ENCODE measurements at regions not wholly inside any gene's neighbourhood (a gene's known extent, or its start where the extent isn't known, plus 50 kb on each side); places are given as distances from the start of the nearest gene placed in this dataset.

DNA sequence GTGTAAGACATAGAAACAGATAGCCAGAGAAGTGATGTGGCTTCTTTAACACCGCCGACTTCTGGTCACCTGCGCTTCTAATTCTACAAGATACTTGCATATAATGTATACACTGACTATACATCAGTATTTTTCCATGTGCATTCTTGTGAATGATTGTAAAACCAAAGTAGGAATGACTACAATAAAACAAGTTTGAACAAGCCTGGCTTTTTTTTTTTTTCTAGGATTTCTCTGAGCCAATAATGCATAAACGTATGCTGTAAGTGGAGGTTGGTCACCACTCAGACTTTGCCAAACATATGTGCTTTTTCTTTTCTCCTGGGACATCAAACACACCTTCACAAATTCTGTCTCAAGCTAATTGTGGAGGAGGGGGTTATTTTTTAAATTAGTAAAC is 237.8 kb upstream of the KIRREL3 start:
- H3K4me3 ChIP-seq (ENCODE audit: control insufficient read depth, low read depth, low read length), result no peak overlapping the region
- TF ChIP-seq, protein P1, sequence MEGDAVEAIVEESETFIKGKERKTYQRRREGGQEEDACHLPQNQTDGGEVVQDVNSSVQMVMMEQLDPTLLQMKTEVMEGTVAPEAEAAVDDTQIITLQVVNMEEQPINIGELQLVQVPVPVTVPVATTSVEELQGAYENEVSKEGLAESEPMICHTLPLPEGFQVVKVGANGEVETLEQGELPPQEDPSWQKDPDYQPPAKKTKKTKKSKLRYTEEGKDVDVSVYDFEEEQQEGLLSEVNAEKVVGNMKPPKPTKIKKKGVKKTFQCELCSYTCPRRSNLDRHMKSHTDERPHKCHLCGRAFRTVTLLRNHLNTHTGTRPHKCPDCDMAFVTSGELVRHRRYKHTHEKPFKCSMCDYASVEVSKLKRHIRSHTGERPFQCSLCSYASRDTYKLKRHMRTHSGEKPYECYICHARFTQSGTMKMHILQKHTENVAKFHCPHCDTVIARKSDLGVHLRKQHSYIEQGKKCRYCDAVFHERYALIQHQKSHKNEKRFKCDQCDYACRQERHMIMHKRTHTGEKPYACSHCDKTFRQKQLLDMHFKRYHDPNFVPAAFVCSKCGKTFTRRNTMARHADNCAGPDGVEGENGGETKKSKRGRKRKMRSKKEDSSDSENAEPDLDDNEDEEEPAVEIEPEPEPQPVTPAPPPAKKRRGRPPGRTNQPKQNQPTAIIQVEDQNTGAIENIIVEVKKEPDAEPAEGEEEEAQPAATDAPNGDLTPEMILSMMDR (IDR thresholded peaks at IDR 0.05; ENCODE audit: control insufficient read depth, insufficient read depth, low read depth, low read length, missing control alignments), result no peak
- no peak for DNase-seq (ENCODE audit: low read depth)

DNA sequence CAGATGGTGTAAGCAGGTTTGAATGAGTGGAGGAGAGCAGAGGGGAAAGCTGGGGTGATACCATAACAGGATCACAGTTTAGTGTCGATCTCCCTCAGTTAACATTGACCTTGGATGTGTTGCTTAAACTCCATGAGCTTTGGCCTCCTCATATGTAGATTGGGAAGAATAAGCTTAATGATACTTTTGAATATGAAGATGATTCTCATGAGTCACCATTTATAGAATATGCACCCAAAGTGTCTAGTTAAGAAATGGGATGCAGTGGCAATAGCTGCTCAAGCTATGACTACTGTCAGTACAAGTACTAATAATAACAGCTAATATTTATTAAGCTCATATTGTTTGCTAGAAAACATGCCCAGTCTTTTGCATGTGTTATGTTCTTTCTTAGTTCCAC is 236.2 kb upstream of the KIRREL3 start:
- TF ChIP-seq, protein P1 (IDR thresholded peaks at IDR 0.05; ENCODE audit: control insufficient read depth, insufficient read depth, low read depth, low read length, missing control alignments), result no peak
- no peak for DNase-seq (ENCODE audit: low read depth)
- H3K4me3 ChIP-seq (ENCODE audit: control insufficient read depth, low read depth, low read length), result no peak overlapping the region

- no peak for DNase-seq (ENCODE audit: low read depth)
- TF ChIP-seq, protein P1 (IDR thresholded peaks at IDR 0.05; ENCODE audit: control insufficient read depth, insufficient read depth, low read depth, low read length, missing control alignments), result no peak
- no peak overlapping the region for H3K4me3 ChIP-seq (ENCODE audit: control insufficient read depth, low read depth, low read length)
These were observed 233.4 kb upstream of the KIRREL3 start for GRCh38 chr11:127233998-127234397.

DNA sequence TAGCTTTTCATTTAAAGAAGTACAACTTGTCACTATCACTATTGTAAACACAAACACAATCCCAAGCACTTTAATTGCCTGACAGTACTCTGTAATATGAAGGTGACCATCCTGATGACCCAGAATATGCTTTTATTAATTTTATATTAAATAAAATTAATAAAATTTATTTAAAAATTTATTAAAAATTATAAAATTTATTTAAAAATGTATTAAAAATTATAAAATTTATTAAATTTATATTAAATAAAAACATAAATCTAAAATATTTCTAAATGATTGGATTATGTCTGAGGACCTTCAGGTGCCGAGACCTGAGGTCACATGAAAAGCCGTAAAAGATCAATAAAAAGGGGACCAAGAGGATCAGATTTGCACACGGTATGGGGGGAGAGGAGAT is 229.8 kb upstream of the KIRREL3 start:
- TF ChIP-seq, protein P1 (IDR thresholded peaks at IDR 0.05; ENCODE audit: control insufficient read depth, insufficient read depth, low read depth, low read length, missing control alignments), result no peak
- no peak overlapping the region for H3K4me3 ChIP-seq (ENCODE audit: control insufficient read depth, low read depth, low read length)
- no peak for DNase-seq (ENCODE audit: low read depth)

DNA sequence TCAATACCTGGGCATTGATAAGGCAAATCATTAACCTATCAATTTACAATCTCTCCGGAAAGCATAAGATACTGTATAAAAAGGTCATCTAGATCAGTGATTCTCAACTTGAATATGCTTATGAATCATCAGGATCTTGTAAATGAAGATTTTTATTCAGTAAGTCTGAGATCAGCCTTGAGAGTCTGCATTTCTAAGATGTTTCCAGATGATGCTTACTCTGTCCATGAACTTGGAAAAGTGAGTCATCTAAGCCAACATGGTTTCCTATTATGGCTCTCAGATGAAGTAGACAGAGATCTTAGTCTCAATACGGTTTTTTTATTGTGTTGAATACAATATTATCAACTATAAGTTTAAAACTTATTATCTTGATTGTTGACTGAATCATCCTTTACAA is 226.4 kb upstream of the KIRREL3 start:
- TF ChIP-seq, protein P1 (IDR thresholded peaks at IDR 0.05; ENCODE audit: control insufficient read depth, insufficient read depth, low read depth, low read length, missing control alignments), result no peak
- no peak overlapping the region for H3K4me3 ChIP-seq (ENCODE audit: control insufficient read depth, low read depth, low read length)

DNA sequence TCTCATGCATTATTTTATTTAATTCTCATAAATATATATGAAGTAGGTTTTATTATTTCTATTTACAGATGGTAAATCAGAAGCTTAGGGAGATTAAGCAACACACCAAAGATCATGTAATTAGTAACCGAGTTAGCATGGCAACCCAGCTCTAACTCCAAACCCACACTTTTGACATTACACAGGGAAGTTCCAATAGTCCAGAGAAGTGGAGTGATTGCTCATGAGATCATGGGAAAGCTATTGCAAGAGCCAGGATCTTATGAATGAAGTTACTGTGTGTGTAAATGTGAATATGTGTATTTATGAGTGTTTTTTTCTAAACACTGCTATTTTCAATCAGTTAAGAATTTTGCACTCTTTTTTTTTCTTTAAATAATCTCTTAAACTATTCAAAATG is 225.8 kb upstream of the KIRREL3 start:
- H3K4me3 ChIP-seq (ENCODE audit: control insufficient read depth, low read depth, low read length), result no peak overlapping the region
- DNase-seq (ENCODE audit: low read depth), result no peak
- TF ChIP-seq, protein P1 (IDR thresholded peaks at IDR 0.05; ENCODE audit: control insufficient read depth, insufficient read depth, low read depth, low read length, missing control alignments), result no peak

More for the DNA sequence above, 226.4 kb upstream of the KIRREL3 start:
- no peak for DNase-seq (ENCODE audit: low read depth)

GRCh38 chr11:127225619-127226018 is 225.0 kb upstream of the KIRREL3 start:
- TF ChIP-seq, protein P1 (IDR thresholded peaks at IDR 0.05; ENCODE audit: control insufficient read depth, insufficient read depth, low read depth, low read length, missing control alignments), result no peak
- no peak for DNase-seq (ENCODE audit: low read depth)
- no peak overlapping the region for H3K4me3 ChIP-seq (ENCODE audit: control insufficient read depth, low read depth, low read length)

All from AG09309 (cell line).